GM12878 (cell line): ENCODE measurements at regions not wholly inside any gene's neighbourhood (a gene's known extent, or its start where the extent isn't known, plus 50 kb on each side); places are given as distances from the start of the nearest gene placed in this dataset.

Experiments used
- ATAC-seq: fragments of 200-7000 bp; cut with Tn5 transposase; 3 replicates; pipeline ENCODE4 v1.9.1; 2020; ENCODE audit warnings: mild to moderate bottlenecking, moderate library complexity
- BruUV-seq: library from RNA; stranded (reverse); fragments of 400-500 nt; replicated peaks from 2 replicates; lab custom pipeline; 2021; lab: Mats Ljungman, UMichigan
- CTCF ChIA-PET: fragments of 300-600 bp; sonication (Branson Sonifier 250); formaldehyde crosslinking; extraction: SDS; loops from one replicate; lab custom pipeline; 2021; ENCODE audit warnings: inconsistent platforms; lab: Yijun Ruan, JAX
- POLR2A ChIA-PET: fragments of 350-600 bp; formaldehyde crosslinking; extraction: SDS; loops from one replicate; lab custom pipeline; 2021; ENCODE audit warnings: inconsistent platforms; lab: Charles Lee
- RAD21 ChIA-PET: fragments of 300-600 bp; sonication (Branson Sonifier 250); formaldehyde crosslinking; loops from one replicate; lab custom pipeline; 2023; ENCODE audit warnings: antibody characterized with exemption; ENCODE audit not compliant: unreplicated experiment; lab: Charles Lee
- SMC1A ChIA-PET: fragments of 300-600 bp; sonication (Branson Sonifier 250); formaldehyde crosslinking; loops from one replicate; lab custom pipeline; 2023; ENCODE audit not compliant: unreplicated experiment, uncharacterized antibody; lab: Charles Lee
- DNase-seq: peaks from one replicate; pipeline ENCODE4 v3.0.0-alpha.2; 2011; ENCODE audit warnings: low read depth, low spot score
- FAIRE-seq: peaks from 3 replicates; lab custom pipeline; 2011; peaks lifted over from hg19 to GRCh38; lab: Jason Lieb, UNC
- H2AFZ ChIP-seq: 2 replicates; pipeline ENCODE4 v1.6.0; 2011; ENCODE audit warnings: low read depth, low read length, control low read depth; ENCODE audit not compliant: control insufficient read depth
- H3K27ac ChIP-seq: 2 replicates; pipeline ENCODE4 v1.5.1; 2011; ENCODE audit warnings: control low read depth; ENCODE audit not compliant: control insufficient read depth, insufficient read depth
- H3K27me3 ChIP-seq, 2 experiments: replicated peaks in 1 of 2; 2 replicates each; pipeline versions ENCODE4 v1.6.0 to v1.6.1; 2011; ENCODE audit warnings: low read length in 1 of 2; ENCODE audit not compliant: control insufficient read depth in 2 of 2, insufficient read depth in 2 of 2
- H3K36me3 ChIP-seq, 2 experiments: 2 replicates each; pipeline ENCODE4 v1.5.1; 2011; ENCODE audit warnings: low read length in 1 of 2; ENCODE audit not compliant: control insufficient read depth in 2 of 2, insufficient read depth in 2 of 2
- H3K4me1 ChIP-seq: 2 replicates; pipeline ENCODE4 v1.6.1; 2011; ENCODE audit warnings: mild to moderate bottlenecking, low read length, moderate library complexity, mixed read lengths; ENCODE audit not compliant: control insufficient read depth, insufficient read depth
- H3K4me2 ChIP-seq: 2 replicates; pipeline ENCODE4 v1.6.0; 2011; ENCODE audit warnings: control low read depth; ENCODE audit not compliant: control insufficient read depth, insufficient read depth
- H3K4me3 ChIP-seq: fragments of 200-600 bp; sonication (generic); 2 replicates; pipeline ENCODE4 v1.5.1; 2016
- H3K79me2 ChIP-seq: 2 replicates; pipeline ENCODE4 v1.6.0; 2011; ENCODE audit warnings: low read length; ENCODE audit not compliant: control insufficient read depth, insufficient read depth
- H3K9ac ChIP-seq: 2 replicates; pipeline ENCODE4 v1.8.0; 2011; ENCODE audit warnings: low read length, control low read depth, mixed read lengths; ENCODE audit not compliant: control insufficient read depth, insufficient read depth
- H3K9me3 ChIP-seq: replicated peaks from 3 replicates; pipeline ENCODE4 v1.5.1; 2011; ENCODE audit warnings: mild to moderate bottlenecking, low read length; ENCODE audit not compliant: control insufficient read depth, insufficient read depth
- H4K20me1 ChIP-seq: 2 replicates; pipeline ENCODE4 v1.6.0; 2011; ENCODE audit not compliant: control insufficient read depth, insufficient read depth
- BRCA1 ChIP-seq: IDR thresholded peaks from 2 replicates; pipeline ENCODE4 v1.6.1; 2011; ENCODE audit warnings: low read depth, low read length, improper control_type of control experiment
- CBFB ChIP-seq: IDR thresholded peaks from 2 replicates; pipeline ENCODE4 v1.6.1; 2016; ENCODE audit warnings: antibody characterized with exemption, low read depth
- CBX5 ChIP-seq: sonication (generic); IDR thresholded peaks from 2 replicates; pipeline ENCODE4 v1.6.1; 2016; ENCODE audit warnings: low read depth, moderate library complexity, mild to moderate bottlenecking, inconsistent platforms
- CREB1 ChIP-seq: IDR thresholded peaks from 2 replicates; pipeline ENCODE4 v1.6.1; 2012; ENCODE audit warnings: low read depth, mild to moderate bottlenecking, inconsistent platforms
- EGR1 ChIP-seq, 2 experiments: IDR thresholded peaks; 1 replicate in 1 of 2; 2 replicates in 1 of 2; pipeline ENCODE4 v1.6.1; 2011 to 2012; ENCODE audit warnings: low read depth in 2 of 2, low read length in 2 of 2, borderline replicate concordance in 1 of 2, mild to moderate bottlenecking in 1 of 2, moderate library complexity in 1 of 2
- HCFC1 ChIP-seq: fragments of 150-350 bp; IDR thresholded peaks from 2 replicates; pipeline ENCODE4 v1.6.1; 2014; ENCODE audit warnings: low read length
- HDAC6 ChIP-seq: fragments of 200-600 bp; sonication (generic); IDR thresholded peaks from one replicate; pipeline ENCODE4 v1.8.0; 2017; ENCODE audit warnings: antibody characterized with exemption; ENCODE audit not compliant: unreplicated experiment
- HDGF ChIP-seq: fragments of 450-650 bp; IDR thresholded peaks from 2 replicates; pipeline ENCODE4 v1.6.1; 2016; ENCODE audit warnings: antibody characterized with exemption
- JUND ChIP-seq: IDR thresholded peaks from 2 replicates; pipeline ENCODE4 v1.6.1; 2012; ENCODE audit warnings: low read depth, mild to moderate bottlenecking, low read length, improper control_type of control experiment, moderate library complexity
- KLF5 ChIP-seq: fragments of 450-650 bp; IDR thresholded peaks from 2 replicates; pipeline ENCODE4 v1.6.1; 2014; ENCODE audit warnings: mild to moderate bottlenecking; ENCODE audit not compliant: partially characterized antibody
- MTA2 ChIP-seq: fragments of 450-650 bp; IDR thresholded peaks from 2 replicates; pipeline ENCODE4 v1.6.1; 2016; ENCODE audit warnings: low read depth, mild to moderate bottlenecking, moderate library complexity
- NR2F1 ChIP-seq: fragments of 450-650 bp; conservative IDR thresholded peaks from 2 replicates; pipeline ENCODE4 v1.6.1; 2017; ENCODE audit warnings: mild to moderate bottlenecking
- RB1 ChIP-seq: fragments of 450-650 bp; formaldehyde crosslinking; IDR thresholded peaks from 2 replicates; pipeline ENCODE4 v1.6.1; 2017; ENCODE audit warnings: mild to moderate bottlenecking, borderline replicate concordance
- ZNF384 ChIP-seq: IDR thresholded peaks from 2 replicates; pipeline ENCODE4 v1.6.1; 2012; ENCODE audit warnings: low read depth, mild to moderate bottlenecking, low read length, improper control_type of control experiment, borderline replicate concordance
- ZSCAN29 ChIP-seq: fragments of 450-650 bp; IDR thresholded peaks from 2 replicates; pipeline ENCODE4 v1.6.1; 2017; ENCODE audit warnings: mild to moderate bottlenecking, moderate library complexity
- WGBS: methylation state at CpG from one replicate; pipeline ENCODE4 v1.1.6; 2016; ENCODE audit warnings: low lambda C conversion rate; ENCODE audit not compliant: insufficient replicate concordance, insufficient coverage; ENCODE audit errors: missing lambda C conversion rate; 5-methylcytosine and 5-hydroxymethylcytosine counted together
- in situ Hi-C: fragments of 300-500 bp; cut with MboI; formaldehyde crosslinking; loops from 9 replicates; pipeline ENCODE4 v1.14.3; 2018; ENCODE audit warnings: mixed read lengths
- intact Hi-C: fragments of 100-400 bp; cut with micrococcal nuclease; formaldehyde crosslinking; loops from one replicate; pipeline ENCODE4 v1.14.2; 2022; ENCODE audit not compliant: unreplicated experiment
- TF ChIP-seq, protein P1 (sequence below): IDR thresholded peaks from 2 replicates; pipeline ENCODE4 v1.6.1; 2012; ENCODE audit warnings: low read depth, low read length, improper control_type of control experiment

DNA sequence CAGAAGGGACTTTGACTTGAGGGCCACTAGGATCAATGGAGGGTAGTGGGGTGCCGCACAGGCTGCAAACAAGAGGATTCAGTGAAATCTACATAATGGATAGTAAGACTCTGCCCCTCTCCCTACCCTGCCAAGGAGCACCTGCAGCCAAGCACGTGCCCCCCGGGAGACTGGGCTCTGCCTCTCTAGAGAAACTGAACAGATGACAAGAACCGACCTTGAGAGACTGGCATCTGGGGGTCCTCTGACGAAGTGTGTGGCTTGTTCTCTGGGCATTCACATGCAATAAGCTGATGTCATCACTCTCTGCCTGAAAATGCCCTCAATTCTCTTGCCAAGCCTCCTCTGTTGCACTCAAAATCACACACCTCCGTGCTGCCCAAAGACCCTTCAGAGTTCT, 132.3 kb downstream of the FAM43A start:
- Histone ChIP-seq H3K9ac (no peak overlapping the region), H3K27ac (no peak overlapping the region), H4K20me1 (no peaks in the 10 kb centered on the region; the same call in 1 of the 2 replicates), H3K79me2 (no peaks in the 10 kb centered on the region), H3K27me3 (peaks cover 0 to 1% of the 10 kb centered on the region in 2 experiments; a peak in 2 of 4 replicates), H3K4me3 (no peak overlapping the region), H3K4me1 (no peaks in the 10 kb centered on the region), H3K9me3 (no peaks in the 10 kb centered on the region), H3K4me2 (no peak overlapping the region), H2AFZ (no peak overlapping the region), H3K36me3 (no peaks in the 10 kb centered on the region)
- intact Hi-C loops = no loop called here
- in situ Hi-C loops = no loop called here
- CTCF ChIA-PET = interaction anchor here (1.0 kb wide), 1 partner anchor 9 kb away, joined by 3 read pairs; no protein-coding TSS in a partner anchor
- SMC1A ChIA-PET = no interaction called here
- DNase-seq (no peak), ATAC-seq (no peak), FAIRE-seq (no peak)
- no TSS peak for BruUV-seq
- 13% methylated on average over 6 of the region's 6 CpGs for WGBS
- POLR2A ChIA-PET = no interaction called here
- RAD21 ChIA-PET = no interaction called here
- TF ChIP-seq CBFB = no peak
- no peak for TF ChIP-seq HDGF
- TF ChIP-seq EGR1 (IDR thresholded peaks at IDR 0.05; ENCODE audit: borderline replicate concordance in 1 of 2, low read depth in 2 of 2, low read length in 2 of 2) = no peak

DNA sequence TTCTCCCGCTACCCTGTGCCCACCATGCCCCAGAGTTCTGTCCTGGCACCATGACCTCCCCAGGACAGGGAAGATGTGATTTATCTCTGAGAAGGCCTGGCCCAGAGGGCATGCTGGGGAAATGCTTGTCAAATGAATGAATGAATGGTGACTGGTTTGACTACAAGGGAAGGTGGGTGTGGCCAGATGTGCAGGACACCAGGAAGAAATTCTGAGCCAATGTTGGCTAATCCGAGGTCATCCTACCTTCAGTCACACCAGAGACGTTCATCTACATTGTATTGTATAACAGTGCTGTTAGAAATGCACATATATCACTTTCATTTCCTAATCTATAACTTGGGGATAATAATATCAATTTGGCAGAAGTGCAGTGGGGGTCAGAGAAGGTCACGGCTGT, 138.4 kb downstream of the FAM43A start:
- ChIA-PET SMC1A (no interaction called here), CTCF (no interaction called here)
- H3K27ac ChIP-seq = no peak overlapping the region
- H3K27me3 ChIP-seq = no peaks in the 10 kb centered on the region
- H4K20me1 ChIP-seq = no peaks in the 10 kb centered on the region; the same call in 1 of the 2 replicates
- no peak for DNase-seq
- no peak overlapping the region for H3K4me3 ChIP-seq
- no peaks in the 10 kb centered on the region for H3K9me3 ChIP-seq
- BruUV-seq = no TSS peak
- no peak for FAIRE-seq
- intact Hi-C loops = no loop called here
- no peak overlapping the region for H3K9ac ChIP-seq
- in situ Hi-C loops = no loop called here
- TF ChIP-seq JUND (no peak), KLF5 (no peak), RB1 (no peak), CBX5 (no peak), CREB1 (no peak), NR2F1 (no peak), ZSCAN29 (no peak), MTA2 (no peak), HDAC6 (no peak), HCFC1 (no peak), BRCA1 (no peak), ZNF384 (no peak)
- TF ChIP-seq, protein P1, sequence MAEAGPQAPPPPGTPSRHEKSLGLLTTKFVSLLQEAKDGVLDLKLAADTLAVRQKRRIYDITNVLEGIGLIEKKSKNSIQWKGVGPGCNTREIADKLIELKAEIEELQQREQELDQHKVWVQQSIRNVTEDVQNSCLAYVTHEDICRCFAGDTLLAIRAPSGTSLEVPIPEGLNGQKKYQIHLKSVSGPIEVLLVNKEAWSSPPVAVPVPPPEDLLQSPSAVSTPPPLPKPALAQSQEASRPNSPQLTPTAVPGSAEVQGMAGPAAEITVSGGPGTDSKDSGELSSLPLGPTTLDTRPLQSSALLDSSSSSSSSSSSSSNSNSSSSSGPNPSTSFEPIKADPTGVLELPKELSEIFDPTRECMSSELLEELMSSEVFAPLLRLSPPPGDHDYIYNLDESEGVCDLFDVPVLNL = no peak
- TF ChIP-seq, all 136 proteins: peak for 0
- POLR2A ChIA-PET = no interaction called here
- 34% methylated on average over 4 of the region's 4 CpGs for WGBS
- no peak overlapping the region for H2AFZ ChIP-seq
- RAD21 ChIA-PET = no interaction called here
- H3K36me3 ChIP-seq = no peaks in the 10 kb centered on the region
- no peaks in the 10 kb centered on the region for H3K79me2 ChIP-seq
- no peaks in the 10 kb centered on the region for H3K4me1 ChIP-seq
- ATAC-seq = no peak
- no peak overlapping the region for H3K4me2 ChIP-seq
